H9 (cell line): ENCODE measurements at regions not wholly inside any gene's neighbourhood (a gene's known extent, or its start where the extent isn't known, plus 50 kb on each side); places are given as distances from the start of the nearest gene placed in this dataset.

Source experiments
- DNase-seq: peaks from one replicate; pipeline ENCODE4 v3.0.0-alpha.2; 2017
- H2AFZ ChIP-seq: one replicate; pipeline ENCODE4 v1.6.1; 2013; ENCODE audit warnings: mild to moderate bottlenecking, low read length, control low read depth, moderate library complexity
- H2AK5ac ChIP-seq: 2 replicates; pipeline ENCODE4 v1.6.1; 2013; ENCODE audit warnings: low read length, control low read depth, mixed read lengths; ENCODE audit not compliant: insufficient read length
- H2BK120ac ChIP-seq: one replicate; pipeline ENCODE4 v1.6.1; 2013; ENCODE audit warnings: low read depth, mild to moderate bottlenecking, low read length, control low read depth, inconsistent platforms; ENCODE audit not compliant: poor library complexity, severe bottlenecking
- H2BK12ac ChIP-seq: 2 replicates; pipeline ENCODE4 v1.6.1; 2013; ENCODE audit warnings: low read length, control low read depth, mixed read lengths, low read depth; ENCODE audit not compliant: insufficient read length
- H2BK15ac ChIP-seq: 2 replicates; pipeline ENCODE4 v1.6.1; 2013; ENCODE audit warnings: low read depth, low read length, control low read depth
- H2BK20ac ChIP-seq: one replicate; pipeline ENCODE4 v1.6.1; 2013; ENCODE audit warnings: low read depth, mild to moderate bottlenecking, low read length, control low read depth, inconsistent platforms; ENCODE audit not compliant: poor library complexity, severe bottlenecking
- H2BK5ac ChIP-seq: 2 replicates; pipeline ENCODE4 v1.6.1; 2013; ENCODE audit warnings: low read length, control low read depth, mixed read lengths; ENCODE audit not compliant: insufficient read length
- H3K14ac ChIP-seq: 2 replicates; pipeline ENCODE4 v1.6.1; 2013; ENCODE audit warnings: low read length, control low read depth; ENCODE audit not compliant: insufficient read depth
- H3K18ac ChIP-seq: 2 replicates; pipeline ENCODE4 v1.6.1; 2013; ENCODE audit warnings: low read depth, mild to moderate bottlenecking, mixed read lengths, low read length, control low read depth; ENCODE audit not compliant: insufficient read length
- H3K23ac ChIP-seq: 2 replicates; pipeline ENCODE4 v1.6.1; 2013; ENCODE audit warnings: low read length, control low read depth, mixed read lengths, low read depth; ENCODE audit not compliant: insufficient read length
- H3K23me2 ChIP-seq: 2 replicates; pipeline ENCODE4 v1.6.1; 2013; ENCODE audit warnings: low read depth, mild to moderate bottlenecking, mixed read lengths, low read length, control low read depth; ENCODE audit not compliant: insufficient read length, poor library complexity, severe bottlenecking
- H3K27ac ChIP-seq: 2 replicates; pipeline ENCODE4 v1.5.1; 2013; ENCODE audit warnings: low read length, control low read depth, mixed read lengths, low read depth; ENCODE audit not compliant: insufficient read length
- H3K27me3 ChIP-seq: 2 replicates; pipeline ENCODE4 v1.6.1; 2013; ENCODE audit warnings: low read length, control low read depth, inconsistent platforms; ENCODE audit not compliant: insufficient read depth
- H3K4ac ChIP-seq: 2 replicates; pipeline ENCODE4 v1.6.1; 2013; ENCODE audit warnings: low read depth, mild to moderate bottlenecking, control low read depth, inconsistent platforms, low read length, moderate library complexity
- H3K4me1 ChIP-seq: 2 replicates; pipeline ENCODE4 v1.6.1; 2013; ENCODE audit warnings: low read length, control low read depth, inconsistent platforms; ENCODE audit not compliant: insufficient read depth
- H3K4me2 ChIP-seq: 2 replicates; pipeline ENCODE4 v1.6.1; 2013; ENCODE audit warnings: low read length, control low read depth, mixed read lengths; ENCODE audit not compliant: insufficient read length, insufficient read depth
- H3K56ac ChIP-seq: 2 replicates; pipeline ENCODE4 v1.6.1; 2013; ENCODE audit warnings: low read depth, mild to moderate bottlenecking, mixed read lengths, low read length, control low read depth; ENCODE audit not compliant: insufficient read length
- H3K79me1 ChIP-seq: 2 replicates; pipeline ENCODE4 v1.6.1; 2013; ENCODE audit warnings: low read depth, mild to moderate bottlenecking, moderate library complexity, low read length, control low read depth, inconsistent platforms; ENCODE audit not compliant: insufficient read depth, poor library complexity, severe bottlenecking
- H3K79me2 ChIP-seq: 2 replicates; pipeline ENCODE4 v1.6.1; 2013; ENCODE audit warnings: low read length, control low read depth, inconsistent platforms; ENCODE audit not compliant: insufficient read depth
- H3K9ac ChIP-seq: 2 replicates; pipeline ENCODE4 v1.6.1; 2013; ENCODE audit warnings: low read length, control low read depth, mixed read lengths; ENCODE audit not compliant: insufficient read length; ENCODE audit errors: extremely low read depth
- H3K9me3 ChIP-seq: one replicate; pipeline ENCODE4 v1.6.1; 2013; ENCODE audit warnings: low read depth, low read length, inconsistent platforms; ENCODE audit not compliant: control insufficient read depth
- H3T11ph ChIP-seq: one replicate; pipeline ENCODE4 v1.6.1; 2013; ENCODE audit warnings: mild to moderate bottlenecking, low read length, control low read depth, inconsistent platforms
- H4K20me1 ChIP-seq: one replicate; pipeline ENCODE4 v1.6.1; 2013; ENCODE audit not compliant: control insufficient read depth, insufficient read length, insufficient read depth
- H4K5ac ChIP-seq: 2 replicates; pipeline ENCODE4 v1.6.1; 2013; ENCODE audit warnings: low read depth, mild to moderate bottlenecking, mixed read lengths, low read length, control low read depth; ENCODE audit not compliant: insufficient read length
- H4K8ac ChIP-seq: replicated peaks from 2 replicates; pipeline ENCODE4 v1.6.1; 2013; ENCODE audit warnings: low read length, control low read depth, mixed read lengths, low read depth; ENCODE audit not compliant: insufficient read length
- H4K91ac ChIP-seq: 2 replicates; pipeline ENCODE4 v1.6.1; 2013; ENCODE audit warnings: low read depth, mild to moderate bottlenecking, moderate library complexity, mixed read lengths, low read length, control low read depth; ENCODE audit not compliant: insufficient read length
- H3K27ac Mint-ChIP-seq, 3 experiments: 2 replicates in 2 of 3; 3 replicates in 1 of 3; pipeline ENCODE4 v1.8.0; 2020 to 2021; ENCODE audit warnings: mixed read lengths in 3 of 3, mild to moderate bottlenecking in 1 of 3, moderate library complexity in 1 of 3
- H3K27me3 Mint-ChIP-seq: 2 replicates; pipeline ENCODE4 v1.8.0; 2021; ENCODE audit warnings: low read depth, mild to moderate bottlenecking, moderate library complexity, mixed read lengths
- H3K36me3 Mint-ChIP-seq, 3 experiments: 2 replicates in 2 of 3; 3 replicates in 1 of 3; pipeline ENCODE4 v1.8.0; 2020 to 2021; ENCODE audit warnings: low read depth in 3 of 3, mixed read lengths in 3 of 3; ENCODE audit not compliant: insufficient read depth in 1 of 3
- H3K4me1 Mint-ChIP-seq, 2 experiments: 2 replicates each; pipeline ENCODE4 v1.8.0; 2020; ENCODE audit warnings: mixed read lengths in 2 of 2
- H3K4me3 Mint-ChIP-seq, 2 experiments: 2 replicates in 1 of 2; 3 replicates in 1 of 2; pipeline ENCODE4 v1.8.0; 2020 to 2021; ENCODE audit warnings: mild to moderate bottlenecking in 2 of 2, mixed read lengths in 2 of 2, moderate library complexity in 1 of 2
- H3K9me3 Mint-ChIP-seq, 2 experiments: 2 replicates in 1 of 2; 3 replicates in 1 of 2; pipeline ENCODE4 v1.8.0; 2020; ENCODE audit warnings: mild to moderate bottlenecking in 2 of 2, mixed read lengths in 2 of 2, moderate library complexity in 1 of 2
- CTCF ChIP-seq: fragments of 200-600 bp; sonication (generic); conservative IDR thresholded peaks from 3 replicates; pipeline ENCODE4 v1.8.0; 2021; ENCODE audit warnings: antibody characterized with exemption, mild to moderate bottlenecking
- WGBS: extraction: QIAGEN DNeasy Blood & Tissue Kit; methylation state at CpG from one replicate; pipeline ENCODE4 v1.1.7; 2013; ENCODE audit warnings: missing lambda C conversion rate, low lambda C conversion rate, mixed read lengths; ENCODE audit not compliant: insufficient read length; ENCODE audit errors: extremely low coverage; 5-methylcytosine and 5-hydroxymethylcytosine counted together

GRCh38 chr6:938916-939315, 246.0 kb upstream of the EXOC2 start:
- no peak overlapping the region for H3K9ac ChIP-seq
- H2BK20ac ChIP-seq, result no peak overlapping the region
- no peak for DNase-seq
- no peak overlapping the region for H2BK5ac ChIP-seq
- H4K20me1 ChIP-seq, result no peaks in the 10 kb centered on the region
- H2AFZ ChIP-seq, result no peak overlapping the region
- Mint-ChIP-seq H3K27me3 (peaks cover 71% of the 10 kb centered on the region), H3K4me3 (no peak overlapping the region), H3K4me1 (peaks cover 22 to 26% of the 10 kb centered on the region in 2 experiments), H3K36me3 (no peaks in the 10 kb centered on the region), H3K9me3 (no peaks in the 10 kb centered on the region), H3K27ac (no peak overlapping the region; a peak in 2 of 7 replicates)
- H4K5ac ChIP-seq, result no peak overlapping the region
- no peak overlapping the region for H4K91ac ChIP-seq
- H3K56ac ChIP-seq, result no peak overlapping the region
- H3K4me2 ChIP-seq, result no peak overlapping the region
- no peaks in the 10 kb centered on the region for H3K79me1 ChIP-seq
- H3K18ac ChIP-seq, result no peak overlapping the region
- H2AK5ac ChIP-seq, result no peak overlapping the region
- H3K79me2 ChIP-seq, result no peaks in the 10 kb centered on the region
- no peak overlapping the region for H2BK15ac ChIP-seq
- no peaks in the 10 kb centered on the region for H3K9me3 ChIP-seq
- no peak overlapping the region for H3K23ac ChIP-seq
- TF ChIP-seq CTCF, result no peak
- H2BK12ac ChIP-seq, result no peak overlapping the region
- H4K8ac ChIP-seq, result no peak overlapping the region
- H3T11ph ChIP-seq, result no peak overlapping the region
- no CpG with 5 or more reads among the region's 7 CpGs for WGBS
- no peaks in the 10 kb centered on the region for H3K27me3 ChIP-seq
- no peak overlapping the region for H3K4ac ChIP-seq
- no peak overlapping the region for H2BK120ac ChIP-seq
- no peaks in the 10 kb centered on the region for H3K23me2 ChIP-seq
- peaks cover 2% of the 10 kb centered on the region; the same call in 1 of the 2 replicates for H3K4me1 ChIP-seq
- H3K14ac ChIP-seq, result no peak overlapping the region
- no peak overlapping the region for H3K27ac ChIP-seq
